ENCODE measurements at regions not wholly inside any gene's neighbourhood (a gene's known extent, or its start where the extent isn't known, plus 50 kb on each side); places are given as distances from the start of the nearest gene placed in this dataset.

GRCh38 chr7:35993113-35993512 lies 159.9 kb upstream of the EEPD1 start:
- no TSS peak for BruUV-seq (replicated peaks)
- no peak overlapping the region for H3K4me2 ChIP-seq (ENCODE audit: insufficient read depth, low read length)
- H3K4me1 ChIP-seq (replicated peaks in 1 of 2; ENCODE audit: control insufficient read depth in 2 of 2, insufficient read depth in 2 of 2, low read length in 2 of 2) = no peaks in the 10 kb centered on the region
- no peaks in the 10 kb centered on the region for H3K36me3 ChIP-seq (ENCODE audit: control insufficient read depth, insufficient read depth, low read length)
- H4K20me1 ChIP-seq (replicated peaks; ENCODE audit: control insufficient read depth, insufficient read depth, low read length) = no peaks in the 10 kb centered on the region
- no peak overlapping the region for H2AFZ ChIP-seq (ENCODE audit: low read depth, low read length)
- in situ Hi-C loops (cut with MboI) = no loop called here
- CTCF ChIA-PET (ENCODE audit: low intra/inter-chr PET ratio) = no interaction called here
- 3% methylated on average over 2 of the region's 2 CpGs for WGBS (ENCODE audit: insufficient coverage, low coverage, missing lambda C conversion rate)
- no peak for FAIRE-seq
- peaks cover 6 to 7% of the 10 kb centered on the region in 2 experiments; a peak in 3 of 5 replicates for H3K27me3 ChIP-seq (ENCODE audit: control insufficient read depth in 2 of 2, insufficient read depth in 2 of 2, low read length in 2 of 2)
- POLR2A ChIA-PET = no interaction called here
- no peak for ATAC-seq
- no peak for TF ChIP-seq CTCF (IDR thresholded peaks at IDR 0.05 in 2 of 3, conservative IDR thresholded peaks at IDR 0.05 in 1 of 3; ENCODE audit: insufficient read depth in 2 of 3, low read depth in 1 of 3, low read length in 3 of 3)
- TF ChIP-seq SOX6 (IDR thresholded peaks at IDR 0.05) = no peak
- TF ChIP-seq RBM17 (IDR thresholded peaks at IDR 0.05; ENCODE audit: borderline replicate concordance, low read depth, low read length) = no peak
- no peak for TF ChIP-seq NELFE (IDR thresholded peaks at IDR 0.05; ENCODE audit: insufficient read depth, insufficient read length)
- TF ChIP-seq SRSF1 (IDR thresholded peaks at IDR 0.05; ENCODE audit: low read depth, low read length) = no peak
- no peak for TF ChIP-seq NCOA4 (IDR thresholded peaks at IDR 0.05; ENCODE audit: partially characterized antibody)
- no peak for TF ChIP-seq NFE2L1 (tag; IDR thresholded peaks at IDR 0.05; ENCODE audit: borderline replicate concordance, low read depth)
- no peak for TF ChIP-seq ZNF408 (CRISPR knock-in tag; IDR thresholded peaks at IDR 0.05; ENCODE audit: low read depth)
- TF ChIP-seq ZNF584 (CRISPR knock-in tag; IDR thresholded peaks at IDR 0.05; ENCODE audit: low read depth) = no peak
- no peak for TF ChIP-seq SNIP1 (IDR thresholded peaks at IDR 0.05; ENCODE audit: low read depth)
- no peak for TF ChIP-seq ESRRB (CRISPR knock-in tag; IDR thresholded peaks at IDR 0.05; ENCODE audit: borderline replicate concordance)
- no peak for TF ChIP-seq CUX1 (CRISPR knock-in tag; IDR thresholded peaks at IDR 0.05)
- H3K27ac ChIP-seq (ENCODE audit: extremely low read depth, low read depth, low read length) = no peak overlapping the region
- H3K9me3 ChIP-seq (replicated peaks; ENCODE audit: control insufficient read depth, insufficient read depth, low read depth, low read length) = no peaks in the 10 kb centered on the region
- no peak overlapping the region for H3K9ac ChIP-seq (ENCODE audit: insufficient read depth in 1 of 2, low read depth in 2 of 2, low read length in 2 of 2)
- DNase-seq (ENCODE audit: extremely low read depth in 1 of 4, low spot score in 3 of 4) = no peak
- no peak overlapping the region for H3K4me3 ChIP-seq
- no peaks in the 10 kb centered on the region for H3K79me2 ChIP-seq (ENCODE audit: control insufficient read depth, insufficient read depth, low read length)
- H3K9me1 ChIP-seq (ENCODE audit: control insufficient read depth, insufficient read depth, low read length) = no peaks in the 10 kb centered on the region
- intact Hi-C loops (cut with micrococcal nuclease) = no loop called here
